Erythroblast (primary cell): ENCODE measurements at regions not wholly inside any gene's neighbourhood (a gene's known extent, or its start where the extent isn't known, plus 50 kb on each side); places are given as distances from the start of the nearest gene placed in this dataset.

Experiments
- GATA1 ChIP-seq: IDR thresholded peaks from 2 replicates; pipeline ENCODE4 v1.6.1; 2011; ENCODE audit warnings: low read depth, mild to moderate bottlenecking, control low read depth, low read length, moderate library complexity
- POLR2A ChIP-seq: IDR thresholded peaks from 2 replicates; pipeline ENCODE4 v1.6.1; 2011; ENCODE audit warnings: mild to moderate bottlenecking, low read length

DNA sequence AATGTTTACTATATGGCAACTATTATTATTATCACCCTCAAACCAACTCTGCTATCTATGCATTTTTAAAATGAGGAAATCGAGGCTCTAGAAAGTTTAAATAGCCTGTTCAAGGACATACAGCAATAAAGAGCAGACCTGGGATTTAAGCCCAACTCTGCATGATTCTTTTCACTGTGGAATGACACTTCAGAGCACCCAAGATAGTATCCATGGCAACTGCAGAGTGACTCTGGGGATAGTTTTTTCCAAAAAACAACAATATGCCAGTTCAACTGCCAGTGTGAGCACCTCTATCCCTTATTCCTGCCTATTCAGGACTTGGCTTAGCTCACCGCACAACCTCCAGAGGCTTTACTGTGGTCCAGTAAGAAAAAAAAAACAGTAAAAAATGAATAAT is 293.9 kb downstream of the BRINP2 start:
- TF ChIP-seq POLR2A (no peak), GATA1 (no peak)
